ENCODE measurements at regions not wholly inside any gene's neighbourhood (a gene's known extent, or its start where the extent isn't known, plus 50 kb on each side); places are given as distances from the start of the nearest gene placed in this dataset.
"Not testable (repeated sequence)": the region's sequence is repeated elsewhere in the genome, so short reads cannot be mapped to it uniquely, and the experiment has no call there.

GRCh38 chr20:53788253-53789022 lies 194.8 kb upstream of the ZNF217 start:
- no peak overlapping the region for H2AFZ ChIP-seq (ENCODE audit: low read length)
- no peak for DNase-seq (ENCODE audit: insufficient read length, low spot score, missing footprints)
- H3K9me3 ChIP-seq (ENCODE audit: low read depth, low read length), result no peaks in the 10 kb centered on the region
- TF ChIP-seq CTCF (IDR thresholded peaks at IDR 0.05; ENCODE audit: extremely low read depth, low read depth, low read length), result no peak
- no peaks in the 10 kb centered on the region for H3K27me3 ChIP-seq (ENCODE audit: insufficient read depth, low read length)
- peaks cover 15% of the 10 kb centered on the region for H3K4me1 ChIP-seq (ENCODE audit: insufficient read depth, low read length)
- H3K4me3 ChIP-seq (ENCODE audit: insufficient read depth, low read length), result no peak overlapping the region
- H3K4me2 ChIP-seq (ENCODE audit: insufficient read depth, low read length), result no peak overlapping the region
- H4K20me1 ChIP-seq (ENCODE audit: insufficient read depth, low read length), result no peaks in the 10 kb centered on the region
- no peaks in the 10 kb centered on the region for H3K79me2 ChIP-seq (ENCODE audit: insufficient read depth, low read length)
- no peak overlapping the region for H3K27ac ChIP-seq (ENCODE audit: low read depth, low read length)
- no peaks in the 10 kb centered on the region for H3K36me3 ChIP-seq (ENCODE audit: insufficient read depth, low read length)

GRCh38 chr20:53787491-53787931 lies 193.9 kb upstream of the ZNF217 start:
- H3K4me3 ChIP-seq (ENCODE audit: insufficient read depth, low read length); H3K27me3 ChIP-seq (ENCODE audit: insufficient read depth, low read length); H3K79me2 ChIP-seq (ENCODE audit: insufficient read depth, low read length); H3K4me2 ChIP-seq (ENCODE audit: insufficient read depth, low read length); H3K27ac ChIP-seq (ENCODE audit: low read depth, low read length); H4K20me1 ChIP-seq (ENCODE audit: insufficient read depth, low read length); H2AFZ ChIP-seq (ENCODE audit: low read length); H3K36me3 ChIP-seq (ENCODE audit: insufficient read depth, low read length); H3K9me3 ChIP-seq (ENCODE audit: low read depth, low read length); DNase-seq (ENCODE audit: insufficient read length, low spot score, missing footprints): not testable (repeated sequence)
- peaks cover 15% of the 10 kb centered on the region for H3K4me1 ChIP-seq (ENCODE audit: insufficient read depth, low read length)

GRCh38 chr20:53786445-53787267 lies 193.0 kb upstream of the ZNF217 start:
- H4K20me1 ChIP-seq (ENCODE audit: insufficient read depth, low read length), result no peaks in the 10 kb centered on the region
- TF ChIP-seq CTCF (IDR thresholded peaks at IDR 0.05; ENCODE audit: extremely low read depth, low read depth, low read length), result no peak
- H3K79me2 ChIP-seq (ENCODE audit: insufficient read depth, low read length), result no peaks in the 10 kb centered on the region
- H3K27ac ChIP-seq (ENCODE audit: low read depth, low read length), result no peak overlapping the region
- H3K4me1 ChIP-seq (ENCODE audit: insufficient read depth, low read length), result peaks cover 15% of the 10 kb centered on the region
- no peak overlapping the region for H2AFZ ChIP-seq (ENCODE audit: low read length)
- H3K9me3 ChIP-seq (ENCODE audit: low read depth, low read length), result no peaks in the 10 kb centered on the region
- no peak overlapping the region for H3K4me2 ChIP-seq (ENCODE audit: insufficient read depth, low read length)
- H3K27me3 ChIP-seq (ENCODE audit: insufficient read depth, low read length), result no peaks in the 10 kb centered on the region
- DNase-seq (ENCODE audit: insufficient read length, low spot score, missing footprints), result no peak
- H3K36me3 ChIP-seq (ENCODE audit: insufficient read depth, low read length), result no peaks in the 10 kb centered on the region
- H3K4me3 ChIP-seq (ENCODE audit: insufficient read depth, low read length), result no peak overlapping the region

GRCh38 chr20:53786071-53786444 lies 192.4 kb upstream of the ZNF217 start:
- no peaks in the 10 kb centered on the region for H3K79me2 ChIP-seq (ENCODE audit: insufficient read depth, low read length)
- H3K4me3 ChIP-seq (ENCODE audit: insufficient read depth, low read length), result no peak overlapping the region
- H4K20me1 ChIP-seq (ENCODE audit: insufficient read depth, low read length), result no peaks in the 10 kb centered on the region
- H3K9me3 ChIP-seq (ENCODE audit: low read depth, low read length), result no peaks in the 10 kb centered on the region
- no peak for DNase-seq (ENCODE audit: insufficient read length, low spot score, missing footprints)
- H3K27me3 ChIP-seq (ENCODE audit: insufficient read depth, low read length), result no peaks in the 10 kb centered on the region
- no peak overlapping the region for H3K4me2 ChIP-seq (ENCODE audit: insufficient read depth, low read length)
- peaks cover 13% of the 10 kb centered on the region for H3K4me1 ChIP-seq (ENCODE audit: insufficient read depth, low read length)
- TF ChIP-seq CTCF (IDR thresholded peaks at IDR 0.05; ENCODE audit: extremely low read depth, low read depth, low read length), result no peak
- H3K27ac ChIP-seq (ENCODE audit: low read depth, low read length), result no peak overlapping the region
- no peak overlapping the region for H2AFZ ChIP-seq (ENCODE audit: low read length)
- H3K36me3 ChIP-seq (ENCODE audit: insufficient read depth, low read length), result no peaks in the 10 kb centered on the region
